ENCODE measurements at regions not wholly inside any gene's neighbourhood (a gene's known extent, or its start where the extent isn't known, plus 50 kb on each side); places are given as distances from the start of the nearest gene placed in this dataset.

- no peak for TF ChIP-seq POLR2AphosphoS2 (conservative IDR thresholded peaks at IDR 0.05; ENCODE audit: low read length)
- TF ChIP-seq CHD2 (IDR thresholded peaks at IDR 0.05; ENCODE audit: low read length, partially characterized antibody), result no peak
- no peak for TF ChIP-seq NPAS2 (CRISPR knock-in tag; IDR thresholded peaks at IDR 0.05; ENCODE audit: borderline replicate concordance)
- TF ChIP-seq FOSL2 (IDR thresholded peaks at IDR 0.05), result no peak
- TF ChIP-seq FOSL2 (CRISPR knock-in tag; IDR thresholded peaks at IDR 0.05), result no peak
- no peak for TF ChIP-seq CTCF (IDR thresholded peaks at IDR 0.05)
- no peak for TF ChIP-seq HDAC2 (IDR thresholded peaks at IDR 0.05)
- TF ChIP-seq POLR2A (IDR thresholded peaks at IDR 0.05; ENCODE audit: low read length), result no peak
- no peak for TF ChIP-seq USF2 (IDR thresholded peaks at IDR 0.05)
- TF ChIP-seq CEBPB (IDR thresholded peaks at IDR 0.05), result no peak
- no peak for TF ChIP-seq RAD21 (conservative IDR thresholded peaks at IDR 0.05 in 1 of 2, IDR thresholded peaks at IDR 0.05 in 1 of 2)
- TF ChIP-seq MYC (IDR thresholded peaks at IDR 0.05; ENCODE audit: borderline replicate concordance, low read length), result no peak
- no peak for TF ChIP-seq ELK1 (IDR thresholded peaks at IDR 0.05; ENCODE audit: low read depth, low read length)
Observed at GRCh38 chr3:74217467-74217866, 397.0 kb downstream of the CNTN3 start.
